Adrenal gland (tissue), 5 donors: ENCODE measurements at regions not wholly inside any gene's neighbourhood (a gene's known extent, or its start where the extent isn't known, plus 50 kb on each side); places are given as distances from the start of the nearest gene placed in this dataset.

Source experiments
- POLR2A ChIP-seq, 2 donors: fragments of 450-650 bp; IDR thresholded peaks; one replicate each; pipeline ENCODE4 v1.6.1; 2017; ENCODE audit warnings: antibody characterized with exemption in 2 of 2, mild to moderate bottlenecking in 2 of 2, moderate library complexity in 1 of 2
- TF ChIP-seq, protein P1 (sequence below), 6 experiments: fragments of 450-650 bp in 4 of 6; fragments of 200-600 bp in 2 of 6; sonication (generic) in 1 of 6; IDR thresholded peaks; 1 replicate in 5 of 6; 2 replicates in 1 of 6; pipeline versions ENCODE4 v1.5.1 to v1.8.0; 2016 to 2021; ENCODE audit warnings: antibody characterized with exemption in 6 of 6, mild to moderate bottlenecking in 2 of 6, moderate library complexity in 1 of 6
- donor health status: DM: no; HTN: no; CAD: no.

GRCh38 chr13:86109107-86109506, 309.9 kb upstream of the SLITRK6 start:
- TF ChIP-seq, protein P1, sequence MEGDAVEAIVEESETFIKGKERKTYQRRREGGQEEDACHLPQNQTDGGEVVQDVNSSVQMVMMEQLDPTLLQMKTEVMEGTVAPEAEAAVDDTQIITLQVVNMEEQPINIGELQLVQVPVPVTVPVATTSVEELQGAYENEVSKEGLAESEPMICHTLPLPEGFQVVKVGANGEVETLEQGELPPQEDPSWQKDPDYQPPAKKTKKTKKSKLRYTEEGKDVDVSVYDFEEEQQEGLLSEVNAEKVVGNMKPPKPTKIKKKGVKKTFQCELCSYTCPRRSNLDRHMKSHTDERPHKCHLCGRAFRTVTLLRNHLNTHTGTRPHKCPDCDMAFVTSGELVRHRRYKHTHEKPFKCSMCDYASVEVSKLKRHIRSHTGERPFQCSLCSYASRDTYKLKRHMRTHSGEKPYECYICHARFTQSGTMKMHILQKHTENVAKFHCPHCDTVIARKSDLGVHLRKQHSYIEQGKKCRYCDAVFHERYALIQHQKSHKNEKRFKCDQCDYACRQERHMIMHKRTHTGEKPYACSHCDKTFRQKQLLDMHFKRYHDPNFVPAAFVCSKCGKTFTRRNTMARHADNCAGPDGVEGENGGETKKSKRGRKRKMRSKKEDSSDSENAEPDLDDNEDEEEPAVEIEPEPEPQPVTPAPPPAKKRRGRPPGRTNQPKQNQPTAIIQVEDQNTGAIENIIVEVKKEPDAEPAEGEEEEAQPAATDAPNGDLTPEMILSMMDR (IDR thresholded peaks at IDR 0.05): no peak
- no peak for TF ChIP-seq POLR2A (IDR thresholded peaks at IDR 0.05)
